HCT116 (cell line): ENCODE measurements at regions not wholly inside any gene's neighbourhood (a gene's known extent, or its start where the extent isn't known, plus 50 kb on each side); places are given as distances from the start of the nearest gene placed in this dataset.

Source experiments
- CBX3 ChIP-seq: IDR thresholded peaks from 2 replicates; pipeline ENCODE4 v1.6.1; 2012; ENCODE audit warnings: low read depth
- EZH2 ChIP-seq: fragments of 200-600 bp; sonication (generic); IDR thresholded peaks from 2 replicates; pipeline ENCODE4 v1.6.1; 2017; ENCODE audit warnings: antibody characterized with exemption, mixed run types
- EZH2phosphoT487 ChIP-seq: fragments of 200-600 bp; IDR thresholded peaks from 2 replicates; pipeline ENCODE4 v1.6.1; 2018; ENCODE audit warnings: antibody characterized with exemption, borderline replicate concordance
- POLR2A ChIP-seq: IDR thresholded peaks from 2 replicates; pipeline ENCODE4 v1.7.0; 2011; ENCODE audit warnings: borderline replicate concordance; ENCODE audit not compliant: insufficient read depth, insufficient read length; ENCODE audit errors: extremely low read depth
- SRF ChIP-seq: IDR thresholded peaks from 2 replicates; pipeline ENCODE4 v1.6.1; 2012; ENCODE audit warnings: low read depth
- ZFX ChIP-seq: fragments of 450-650 bp; IDR thresholded peaks from 2 replicates; pipeline ENCODE4 v1.6.1; 2017
- TF ChIP-seq, protein P1 (sequence below), 3 experiments: fragments of 200-600 bp in 1 of 3; sonication (generic) in 1 of 3; IDR thresholded peaks in 2 of 3; conservative IDR thresholded peaks in 1 of 3; 2 replicates each; pipeline ENCODE4 v1.5.1; 2012 to 2017; ENCODE audit warnings: low read depth in 2 of 3, low read length in 2 of 3, antibody characterized with exemption in 1 of 3, borderline replicate concordance in 1 of 3, control low read depth in 1 of 3, mild to moderate bottlenecking in 1 of 3, mixed read lengths in 1 of 3, mixed run types in 1 of 3, moderate library complexity in 1 of 3; ENCODE audit not compliant: insufficient read depth in 1 of 3

DNA sequence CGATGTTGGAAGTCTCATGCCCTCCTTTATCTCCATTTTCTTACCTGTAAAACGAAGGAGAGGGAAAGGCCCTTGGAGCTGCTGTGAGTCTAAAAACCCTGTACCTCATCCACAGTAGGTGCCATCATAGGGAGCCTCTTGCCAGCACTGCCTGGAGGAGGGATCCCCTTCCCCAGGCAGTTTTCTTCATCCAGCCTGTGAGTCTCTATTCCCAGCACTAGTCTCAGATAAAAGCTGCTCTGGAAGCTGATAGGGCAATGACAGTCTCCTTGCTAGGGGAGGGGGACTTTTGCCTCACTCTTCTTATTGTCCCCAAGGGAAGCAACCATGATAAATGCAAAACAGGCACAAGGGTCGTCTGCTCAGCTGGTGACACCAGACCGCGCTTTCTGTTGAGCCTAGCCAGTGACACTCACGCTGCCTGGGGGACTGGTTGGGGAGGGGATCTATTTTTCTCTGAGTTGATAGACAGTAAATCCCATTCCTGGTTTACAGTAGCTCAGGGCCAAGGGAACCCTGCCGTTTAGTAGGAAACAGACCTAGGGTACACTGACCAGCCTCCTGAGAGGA lies 139.5 kb upstream of the NABP1 start:
- TF ChIP-seq, protein P1, sequence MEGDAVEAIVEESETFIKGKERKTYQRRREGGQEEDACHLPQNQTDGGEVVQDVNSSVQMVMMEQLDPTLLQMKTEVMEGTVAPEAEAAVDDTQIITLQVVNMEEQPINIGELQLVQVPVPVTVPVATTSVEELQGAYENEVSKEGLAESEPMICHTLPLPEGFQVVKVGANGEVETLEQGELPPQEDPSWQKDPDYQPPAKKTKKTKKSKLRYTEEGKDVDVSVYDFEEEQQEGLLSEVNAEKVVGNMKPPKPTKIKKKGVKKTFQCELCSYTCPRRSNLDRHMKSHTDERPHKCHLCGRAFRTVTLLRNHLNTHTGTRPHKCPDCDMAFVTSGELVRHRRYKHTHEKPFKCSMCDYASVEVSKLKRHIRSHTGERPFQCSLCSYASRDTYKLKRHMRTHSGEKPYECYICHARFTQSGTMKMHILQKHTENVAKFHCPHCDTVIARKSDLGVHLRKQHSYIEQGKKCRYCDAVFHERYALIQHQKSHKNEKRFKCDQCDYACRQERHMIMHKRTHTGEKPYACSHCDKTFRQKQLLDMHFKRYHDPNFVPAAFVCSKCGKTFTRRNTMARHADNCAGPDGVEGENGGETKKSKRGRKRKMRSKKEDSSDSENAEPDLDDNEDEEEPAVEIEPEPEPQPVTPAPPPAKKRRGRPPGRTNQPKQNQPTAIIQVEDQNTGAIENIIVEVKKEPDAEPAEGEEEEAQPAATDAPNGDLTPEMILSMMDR (IDR thresholded peaks at IDR 0.05 in 2 of 3, conservative IDR thresholded peaks at IDR 0.05 in 1 of 3; ENCODE audit: borderline replicate concordance in 1 of 3, insufficient read depth in 1 of 3, low read depth in 2 of 3, low read length in 2 of 3): no peak
- TF ChIP-seq ZFX (no peak), SRF (no peak), CBX3 (no peak), POLR2A (no peak), EZH2phosphoT487 (no peak), EZH2 (no peak)
